ENCODE measurements at regions not wholly inside any gene's neighbourhood (a gene's known extent, or its start where the extent isn't known, plus 50 kb on each side); places are given as distances from the start of the nearest gene placed in this dataset.
A peak's percentile ranks its signal among the peaks of the same experiment; 100 is the strongest.

DNA sequence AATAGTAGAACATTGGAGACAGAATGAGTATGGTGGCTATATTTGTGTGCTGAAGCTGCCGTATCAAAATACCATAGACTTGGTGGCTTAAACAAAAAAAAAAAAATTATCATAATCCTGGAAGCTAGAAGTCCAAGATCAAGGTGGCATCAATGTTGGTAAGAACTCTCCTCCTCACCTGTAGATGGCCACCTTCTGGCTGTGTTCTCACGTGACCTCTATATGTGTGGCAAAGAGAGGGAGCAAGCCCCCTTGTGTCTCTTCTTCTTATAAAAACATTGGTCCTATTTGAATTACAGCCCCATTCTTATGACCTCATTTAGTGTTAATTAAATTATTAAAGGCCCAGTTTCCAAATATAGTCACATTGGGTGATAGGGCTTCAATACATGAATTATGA, 1640.9 kb upstream of the PCDH7 start:
- Histone ChIP-seq H3K36me3 (ENCODE audit: control insufficient read depth, insufficient read depth, low read length) (no peaks in the 10 kb centered on the region), H2AFZ (ENCODE audit: low read length) (no peak overlapping the region), H3K4me2 (ENCODE audit: extremely low read depth, insufficient read depth, low read length) (no peak overlapping the region), H3K79me2 (ENCODE audit: control insufficient read depth, insufficient read depth, low read length) (no peaks in the 10 kb centered on the region), H3K9ac (ENCODE audit: insufficient read depth, low read length) (no peak overlapping the region), H3K27me3 (ENCODE audit: control insufficient read depth, insufficient read depth, low read length) (no peaks in the 10 kb centered on the region), H3K4me3 (replicated peaks in 1 of 4; ENCODE audit: control extremely low read depth in 1 of 4, insufficient read depth in 1 of 4, low read depth in 3 of 4, low read length in 4 of 4) (no peak overlapping the region), H4K20me1 (ENCODE audit: control insufficient read depth, extremely low read depth, insufficient read depth, low read length) (no peaks in the 10 kb centered on the region), H3K9me3 (ENCODE audit: control insufficient read depth, insufficient read depth, low read depth, low read length) (no peaks in the 10 kb centered on the region), H3K27ac (ENCODE audit: insufficient read depth, low read length) (no peak overlapping the region), H3K4me1 (ENCODE audit: control insufficient read depth, extremely low read depth, insufficient read depth, low read length) (no peaks in the 10 kb centered on the region)
- TF ChIP-seq, protein P1, sequence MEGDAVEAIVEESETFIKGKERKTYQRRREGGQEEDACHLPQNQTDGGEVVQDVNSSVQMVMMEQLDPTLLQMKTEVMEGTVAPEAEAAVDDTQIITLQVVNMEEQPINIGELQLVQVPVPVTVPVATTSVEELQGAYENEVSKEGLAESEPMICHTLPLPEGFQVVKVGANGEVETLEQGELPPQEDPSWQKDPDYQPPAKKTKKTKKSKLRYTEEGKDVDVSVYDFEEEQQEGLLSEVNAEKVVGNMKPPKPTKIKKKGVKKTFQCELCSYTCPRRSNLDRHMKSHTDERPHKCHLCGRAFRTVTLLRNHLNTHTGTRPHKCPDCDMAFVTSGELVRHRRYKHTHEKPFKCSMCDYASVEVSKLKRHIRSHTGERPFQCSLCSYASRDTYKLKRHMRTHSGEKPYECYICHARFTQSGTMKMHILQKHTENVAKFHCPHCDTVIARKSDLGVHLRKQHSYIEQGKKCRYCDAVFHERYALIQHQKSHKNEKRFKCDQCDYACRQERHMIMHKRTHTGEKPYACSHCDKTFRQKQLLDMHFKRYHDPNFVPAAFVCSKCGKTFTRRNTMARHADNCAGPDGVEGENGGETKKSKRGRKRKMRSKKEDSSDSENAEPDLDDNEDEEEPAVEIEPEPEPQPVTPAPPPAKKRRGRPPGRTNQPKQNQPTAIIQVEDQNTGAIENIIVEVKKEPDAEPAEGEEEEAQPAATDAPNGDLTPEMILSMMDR (conservative IDR thresholded peaks at IDR 0.05 in 1 of 2, IDR thresholded peaks at IDR 0.05 in 1 of 2; ENCODE audit: low read depth in 1 of 2, low read length in 2 of 2), result no peak
- no peak for TF ChIP-seq EZH2 (IDR thresholded peaks at IDR 0.05; ENCODE audit: low read length, missing control alignments)
- no peak for DNase-seq (ENCODE audit: low read depth in 2 of 2)

DNA sequence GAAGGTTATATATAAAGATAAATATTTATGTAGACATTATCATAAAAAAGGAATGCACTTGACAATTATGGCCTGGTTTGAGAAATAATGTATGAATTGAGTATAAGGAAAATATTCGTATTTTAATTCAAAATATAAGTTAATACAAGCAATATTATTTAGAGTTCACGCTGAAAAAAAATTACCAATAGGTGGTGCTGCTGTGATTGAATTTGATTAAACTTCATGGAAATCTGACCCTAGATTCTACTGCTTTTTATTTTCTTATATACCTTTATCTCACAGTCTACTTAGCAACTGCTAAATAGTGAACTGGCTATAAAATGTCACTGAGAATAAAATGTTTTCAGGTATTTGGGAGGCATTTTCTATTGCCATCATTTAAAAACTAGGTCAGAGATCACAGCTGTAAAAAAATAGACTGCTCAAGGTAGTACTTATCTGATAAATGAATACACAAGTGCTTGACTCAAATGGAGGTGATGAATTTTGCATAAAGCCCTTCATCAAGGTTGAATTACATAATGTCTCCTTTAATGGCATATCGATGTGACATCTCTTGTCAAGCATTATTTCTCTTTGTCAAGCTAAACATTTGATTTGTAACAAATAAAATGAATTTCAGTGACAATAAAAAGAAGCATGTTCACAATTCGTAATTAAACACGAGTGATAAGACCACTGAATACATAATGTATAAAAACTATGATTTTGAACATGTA, 1638.8 kb upstream of the PCDH7 start:
- Histone ChIP-seq H3K9me3 (ENCODE audit: control insufficient read depth, insufficient read depth, low read depth, low read length) (no peaks in the 10 kb centered on the region), H3K4me1 (ENCODE audit: control insufficient read depth, extremely low read depth, insufficient read depth, low read length) (no peaks in the 10 kb centered on the region), H4K20me1 (ENCODE audit: control insufficient read depth, extremely low read depth, insufficient read depth, low read length) (no peaks in the 10 kb centered on the region), H2AFZ (ENCODE audit: low read length) (no peak overlapping the region), H3K79me2 (ENCODE audit: control insufficient read depth, insufficient read depth, low read length) (no peaks in the 10 kb centered on the region), H3K36me3 (ENCODE audit: control insufficient read depth, insufficient read depth, low read length) (no peaks in the 10 kb centered on the region), H3K27ac (ENCODE audit: insufficient read depth, low read length) (no peak overlapping the region), H3K4me3 (replicated peaks in 1 of 4; ENCODE audit: control extremely low read depth in 1 of 4, insufficient read depth in 1 of 4, low read depth in 3 of 4, low read length in 4 of 4) (no peak overlapping the region), H3K4me2 (ENCODE audit: extremely low read depth, insufficient read depth, low read length) (no peak overlapping the region), H3K9ac (ENCODE audit: insufficient read depth, low read length) (no peak overlapping the region), H3K27me3 (ENCODE audit: control insufficient read depth, insufficient read depth, low read length) (no peaks in the 10 kb centered on the region)
- TF ChIP-seq EZH2 (IDR thresholded peaks at IDR 0.05; ENCODE audit: low read length, missing control alignments), result no peak
- TF ChIP-seq, protein P1 (conservative IDR thresholded peaks at IDR 0.05 in 1 of 2, IDR thresholded peaks at IDR 0.05 in 1 of 2; ENCODE audit: low read depth in 1 of 2, low read length in 2 of 2), result peak in 1 of 2 donors; percentile 47
- DNase-seq (ENCODE audit: low read depth in 2 of 2), result peak; percentile 1 to 56

DNA sequence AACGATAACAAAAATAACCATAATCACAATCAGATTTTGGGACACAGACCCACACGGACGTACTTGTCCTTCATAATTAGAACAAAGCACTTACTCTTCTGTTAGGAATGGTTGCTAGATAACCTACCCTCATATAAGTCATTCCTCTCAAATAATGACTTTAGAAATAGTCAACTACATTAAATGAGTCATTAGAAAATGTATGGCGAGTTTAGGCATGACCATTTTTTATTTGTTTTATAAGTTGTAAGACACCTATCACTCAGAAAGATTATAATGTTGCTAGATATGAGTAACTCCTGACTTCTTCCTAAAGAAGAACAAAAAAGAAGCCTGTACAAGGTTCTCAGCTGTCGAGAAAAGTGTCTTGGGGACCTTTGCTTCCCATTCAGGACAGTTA, 1637.5 kb upstream of the PCDH7 start:
- H3K9me3 ChIP-seq (ENCODE audit: control insufficient read depth, insufficient read depth, low read depth, low read length), result no peaks in the 10 kb centered on the region
- no peak overlapping the region for H3K4me3 ChIP-seq (replicated peaks in 1 of 4; ENCODE audit: control extremely low read depth in 1 of 4, insufficient read depth in 1 of 4, low read depth in 3 of 4, low read length in 4 of 4)
- no peaks in the 10 kb centered on the region for H3K27me3 ChIP-seq (ENCODE audit: control insufficient read depth, insufficient read depth, low read length)
- H3K79me2 ChIP-seq (ENCODE audit: control insufficient read depth, insufficient read depth, low read length), result no peaks in the 10 kb centered on the region
- no peak overlapping the region for H3K9ac ChIP-seq (ENCODE audit: insufficient read depth, low read length)
- H4K20me1 ChIP-seq (ENCODE audit: control insufficient read depth, extremely low read depth, insufficient read depth, low read length), result no peaks in the 10 kb centered on the region
- no peak for DNase-seq (ENCODE audit: low read depth in 2 of 2)
- TF ChIP-seq EZH2 (IDR thresholded peaks at IDR 0.05; ENCODE audit: low read length, missing control alignments), result no peak
- TF ChIP-seq, protein P1 (conservative IDR thresholded peaks at IDR 0.05 in 1 of 2, IDR thresholded peaks at IDR 0.05 in 1 of 2; ENCODE audit: low read depth in 1 of 2, low read length in 2 of 2), result no peak
- H3K4me2 ChIP-seq (ENCODE audit: extremely low read depth, insufficient read depth, low read length), result no peak overlapping the region
- no peak overlapping the region for H2AFZ ChIP-seq (ENCODE audit: low read length)
- no peak overlapping the region for H3K27ac ChIP-seq (ENCODE audit: insufficient read depth, low read length)
- no peaks in the 10 kb centered on the region for H3K4me1 ChIP-seq (ENCODE audit: control insufficient read depth, extremely low read depth, insufficient read depth, low read length)
- H3K36me3 ChIP-seq (ENCODE audit: control insufficient read depth, insufficient read depth, low read length), result no peaks in the 10 kb centered on the region

Measured in fibroblast of lung (primary cell).